ENCODE measurements at regions not wholly inside any gene's neighbourhood (a gene's known extent, or its start where the extent isn't known, plus 50 kb on each side); places are given as distances from the start of the nearest gene placed in this dataset.
"Not testable (repeated sequence)": the region's sequence is repeated elsewhere in the genome, so short reads cannot be mapped to it uniquely, and the experiment has no call there.

- DNase-seq (ENCODE audit: low spot score) = no peak
Observed at GRCh38 chr1:183753464-183753891, 51.4 kb upstream of the RGL1 start.

GRCh38 chr1:183744132-183744913 lies 60.6 kb upstream of the RGL1 start:
- DNase-seq (ENCODE audit: low spot score) = no peak

DNA sequence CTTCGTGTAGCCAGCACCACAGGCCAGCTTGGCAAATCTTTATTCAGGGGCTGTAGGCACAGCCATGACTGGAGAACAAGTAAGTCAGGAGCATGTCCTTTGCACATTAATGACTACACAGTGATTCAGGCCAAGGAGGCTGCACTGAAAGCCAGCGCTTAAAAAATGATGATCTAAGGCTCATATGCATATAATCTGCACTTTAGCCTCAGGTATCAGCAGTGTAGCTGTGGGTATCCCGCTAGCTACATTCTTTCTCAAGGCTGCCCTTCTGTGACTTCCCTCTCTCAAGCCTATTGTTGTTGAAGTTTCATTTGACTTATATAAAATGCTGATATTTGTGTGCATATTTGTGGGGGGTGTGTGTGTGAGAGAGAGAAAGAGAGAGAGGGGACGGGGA lies 62.6 kb upstream of the RGL1 start:
- no peak for DNase-seq (ENCODE audit: low spot score)

GRCh38 chr1:183739741-183740271 lies 65.1 kb upstream of the RGL1 start:
- DNase-seq (ENCODE audit: low spot score) = peak; percentile 26

- no peak for DNase-seq (ENCODE audit: low spot score)
Observed at GRCh38 chr1:183739082-183739481, 65.8 kb upstream of the RGL1 start.

GRCh38 chr1:183737916-183738315 lies 67.0 kb upstream of the RGL1 start:
- DNase-seq (ENCODE audit: low spot score) = not testable (repeated sequence)

- no peak for DNase-seq (ENCODE audit: low spot score)
Observed at GRCh38 chr1:183736343-183736742, 68.6 kb upstream of the RGL1 start.

DNA sequence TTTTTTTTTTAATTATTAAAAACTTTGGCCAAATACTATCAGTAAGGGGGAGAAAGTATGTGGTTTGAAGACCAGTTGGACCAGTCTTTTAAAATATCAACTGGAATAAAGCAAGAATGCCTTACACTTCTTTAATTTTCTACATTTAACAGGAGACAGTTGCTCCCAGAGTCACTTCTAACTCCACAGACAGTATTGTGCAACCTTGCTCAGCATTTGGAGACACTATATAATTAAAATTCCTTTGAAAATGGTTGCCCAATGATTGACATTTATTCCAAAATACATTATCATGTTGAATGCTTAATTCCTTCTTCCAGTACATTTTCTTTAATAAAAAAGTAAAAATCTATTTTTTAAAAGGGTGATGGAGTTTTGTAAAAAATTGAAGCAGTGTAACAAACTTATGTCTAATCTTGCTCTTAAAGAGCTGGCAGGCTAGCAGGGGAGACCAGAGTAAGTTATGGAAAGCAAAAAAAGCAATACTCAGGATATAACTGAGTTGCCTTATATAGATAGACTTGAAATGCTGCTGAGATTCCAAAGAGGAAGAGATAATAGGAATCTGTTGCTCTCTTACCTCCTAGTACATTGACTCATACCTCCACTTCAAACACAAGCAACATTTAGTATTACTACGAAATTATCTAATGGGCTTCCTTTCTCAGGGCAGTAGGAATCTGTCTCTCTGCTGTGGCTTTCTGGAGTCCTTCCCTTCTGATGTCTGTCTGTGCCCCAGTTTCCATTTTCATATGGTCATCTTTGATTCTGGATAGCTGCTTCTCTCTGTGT lies 69.7 kb upstream of the RGL1 start:
- no peak for DNase-seq (ENCODE audit: low spot score)

DNA sequence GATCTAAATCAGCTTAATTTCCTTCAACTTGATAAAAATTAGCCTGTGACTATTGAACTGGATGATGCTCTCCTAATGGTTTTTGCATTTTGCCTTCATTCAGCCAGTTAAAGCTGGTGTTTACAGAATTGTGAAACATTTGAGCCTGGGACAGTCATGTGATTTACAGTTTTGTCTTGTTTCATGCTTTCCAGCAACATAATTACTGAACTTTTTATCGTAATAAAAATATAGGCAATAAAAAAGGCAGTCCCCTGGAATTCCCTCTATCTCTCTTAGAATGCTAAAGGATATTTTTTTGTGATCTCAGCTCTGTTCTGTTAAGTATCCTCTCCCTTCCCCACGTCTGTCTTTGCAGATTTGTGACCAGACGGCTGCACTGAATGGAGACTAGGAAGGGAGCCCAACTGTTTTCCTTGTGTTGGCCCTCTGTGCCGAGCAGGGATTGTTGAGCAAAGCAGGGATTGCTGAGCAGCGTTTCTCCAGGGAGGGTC lies 70.3 kb upstream of the RGL1 start:
- peak; percentile 38 for DNase-seq (ENCODE audit: low spot score)

- DNase-seq (ENCODE audit: low spot score) = no peak
Observed at GRCh38 chr1:183733715-183734114, 71.2 kb upstream of the RGL1 start.

GRCh38 chr1:183732236-183732880 lies 72.6 kb upstream of the RGL1 start:
- no peak for DNase-seq (ENCODE audit: low spot score)

DNA sequence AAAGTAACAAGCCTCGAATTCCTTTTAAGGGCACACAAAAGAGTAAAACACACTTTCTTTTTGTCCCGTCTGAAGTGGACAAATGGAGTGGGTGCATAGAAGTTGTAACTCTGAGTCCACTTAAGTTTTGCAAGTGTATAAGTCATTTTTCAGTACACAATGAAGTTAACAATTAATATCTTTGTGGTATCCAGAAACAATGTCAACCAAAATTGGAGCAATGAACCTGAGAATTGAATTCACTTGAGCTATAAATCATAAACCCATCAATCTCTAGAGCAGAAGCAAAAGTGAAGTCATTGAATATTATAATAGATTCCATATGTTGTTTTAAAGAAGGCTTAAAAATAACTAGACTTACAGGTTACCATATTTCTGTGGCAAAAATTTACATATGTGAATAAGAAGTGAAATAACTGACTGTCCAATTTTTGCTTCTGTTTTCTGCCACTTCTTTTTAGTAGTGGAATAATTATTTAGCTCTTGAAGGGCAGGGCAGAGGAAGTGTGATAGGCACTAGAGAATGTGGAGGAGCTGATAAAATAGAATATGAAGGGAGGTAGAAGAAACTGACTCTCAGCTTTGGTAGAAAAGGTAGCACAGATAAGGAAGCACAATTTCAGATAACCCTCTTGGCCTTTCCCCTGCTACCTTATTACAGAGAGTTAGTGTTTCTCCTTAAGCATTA lies 73.9 kb upstream of the RGL1 start:
- DNase-seq (ENCODE audit: low spot score) = no peak

DNA sequence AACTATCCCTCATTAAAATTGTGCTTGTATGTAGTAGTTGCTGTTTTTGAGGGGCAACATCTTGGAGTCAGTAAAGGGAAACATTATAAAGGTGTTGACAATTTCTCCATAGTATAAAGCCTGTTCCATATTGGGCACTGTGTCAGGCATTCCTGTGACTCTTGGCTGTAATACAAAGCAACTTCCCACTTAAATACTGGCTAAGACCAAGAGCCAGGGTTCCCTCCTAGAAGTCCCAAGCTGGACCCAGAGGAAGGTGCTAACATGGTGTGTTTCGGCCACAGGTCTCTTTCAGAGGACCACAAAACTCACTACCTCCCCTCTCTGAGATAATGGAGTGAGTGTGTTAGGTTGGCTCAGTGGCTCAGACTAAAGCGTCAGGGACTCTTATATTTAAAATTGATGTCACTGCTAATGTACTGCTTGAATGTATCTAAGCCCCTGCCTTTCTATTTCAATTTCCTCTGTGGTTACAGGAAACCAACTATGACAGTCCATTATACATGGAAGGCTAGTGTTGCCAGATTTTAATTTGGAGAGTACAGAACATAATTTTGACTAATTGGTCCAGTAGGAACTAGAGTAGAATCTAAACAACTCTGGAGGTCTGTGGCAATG lies 74.7 kb upstream of the RGL1 start:
- no peak for DNase-seq (ENCODE audit: low spot score)

GRCh38 chr1:183726825-183727224 lies 73.7 kb upstream of the APOBEC4 start:
- DNase-seq (ENCODE audit: low spot score) = no peak

GRCh38 chr1:183724350-183725042 lies 71.4 kb upstream of the APOBEC4 start:
- DNase-seq (ENCODE audit: low spot score) = no peak

- no peak for DNase-seq (ENCODE audit: low spot score)
Observed at GRCh38 chr1:183723571-183723970, 70.5 kb upstream of the APOBEC4 start.

DNA sequence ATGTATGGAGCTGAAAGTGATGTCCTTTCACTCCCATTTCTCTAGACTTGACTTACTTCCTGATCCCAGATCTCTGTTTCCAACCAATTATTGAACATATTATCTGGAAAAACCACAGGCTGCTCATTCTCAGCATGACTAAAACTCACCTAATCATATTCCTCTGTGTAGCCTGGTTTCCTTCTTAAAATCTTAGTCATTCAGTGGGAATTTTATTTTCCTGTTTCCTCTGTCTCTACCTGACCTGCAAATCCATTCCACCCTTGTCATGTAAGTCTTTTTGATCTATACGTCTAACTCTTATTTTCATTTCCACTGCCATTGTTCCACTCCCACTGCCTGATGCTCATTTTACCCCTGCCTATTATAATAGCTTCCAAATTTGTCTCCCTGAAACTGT lies 67.9 kb upstream of the APOBEC4 start:
- peak; percentile 28 for DNase-seq (ENCODE audit: low spot score)

DNA sequence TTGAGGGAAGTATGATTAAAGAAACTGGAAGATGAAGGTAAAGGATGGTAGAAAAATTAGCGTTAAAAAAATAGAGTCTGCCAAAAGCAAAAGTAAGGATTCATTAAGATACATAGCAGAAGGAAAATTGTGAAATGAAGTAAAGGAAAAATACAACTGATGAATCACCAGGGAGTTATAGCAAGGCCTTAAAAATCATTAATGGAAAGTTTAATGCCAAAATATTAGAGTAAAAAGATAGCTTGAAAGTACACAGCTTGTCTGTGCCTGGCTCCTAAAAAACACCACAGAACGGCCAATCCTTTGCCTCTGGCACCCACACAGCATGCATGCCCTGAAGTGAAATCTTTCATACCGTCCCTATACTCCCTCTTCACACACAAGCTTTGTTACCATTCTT lies 66.9 kb upstream of the APOBEC4 start:
- DNase-seq (ENCODE audit: low spot score) = no peak

GRCh38 chr1:183719289-183719688 lies 66.2 kb upstream of the APOBEC4 start:
- no peak for DNase-seq (ENCODE audit: low spot score)

GRCh38 chr1:183716286-183716685 lies 63.2 kb upstream of the APOBEC4 start:
- DNase-seq (ENCODE audit: low spot score) = no peak

Data from putamen (tissue), 1 donor.